Transverse colon (tissue), 4 donors: ENCODE measurements at regions not wholly inside any gene's neighbourhood (a gene's known extent, or its start where the extent isn't known, plus 50 kb on each side); places are given as distances from the start of the nearest gene placed in this dataset.

Source experiments
- DNase-seq: peaks from one replicate; pipeline ENCODE4 v3.0.0-alpha.2; 2019
- H3K27ac ChIP-seq, 4 donors: fragments of 200-600 bp; sonication (generic); 2 replicates each; pipeline ENCODE4 v1.5.1; 2016 to 2018; ENCODE audit warnings: inconsistent platforms in 4 of 4
- H3K27me3 ChIP-seq: fragments of 200-600 bp; sonication (generic); 2 replicates; pipeline ENCODE4 v1.5.1; 2017; ENCODE audit warnings: inconsistent platforms
- H3K36me3 ChIP-seq, 4 donors: fragments of 200-600 bp; sonication (generic); 2 replicates each; pipeline ENCODE4 v1.5.1; 2017 to 2019; ENCODE audit warnings: inconsistent platforms in 4 of 4
- H3K4me1 ChIP-seq, 4 donors: fragments of 200-600 bp; sonication (generic); 2 replicates each; pipeline ENCODE4 v1.5.1; 2017 to 2020; ENCODE audit warnings: inconsistent platforms in 4 of 4
- H3K4me3 ChIP-seq, 4 donors: fragments of 200-600 bp; sonication (generic); 1 replicate in 1 of 4; 2 replicates in 3 of 4; pipeline versions ENCODE4 v1.5.1 to v1.6.1; 2017 to 2019; ENCODE audit warnings: inconsistent platforms in 4 of 4
- H3K9me3 ChIP-seq, 2 donors: fragments of 200-600 bp; sonication (generic); 2 replicates each; pipeline ENCODE4 v1.5.1; 2017 to 2019; ENCODE audit warnings: inconsistent platforms in 2 of 2
- CTCF ChIP-seq, 5 experiments: fragments of 200-600 bp in 3 of 5; fragments of 450-650 bp in 2 of 5; sonication (generic) in 3 of 5; IDR thresholded peaks; 1 replicate in 2 of 5; 2 replicates in 3 of 5; pipeline ENCODE4 v1.5.1; 2016 to 2017; ENCODE audit warnings: antibody characterized with exemption in 5 of 5, inconsistent platforms in 3 of 5, mild to moderate bottlenecking in 2 of 5, moderate library complexity in 1 of 5
- EP300 ChIP-seq: sonication (generic); formaldehyde crosslinking; IDR thresholded peaks from one replicate; pipeline ENCODE4 v1.6.1; 2017; ENCODE audit warnings: antibody characterized with exemption, low read depth
- POLR2A ChIP-seq: fragments of 450-650 bp; IDR thresholded peaks from one replicate; pipeline ENCODE4 v1.6.1; 2016; ENCODE audit warnings: antibody characterized with exemption, mild to moderate bottlenecking, moderate library complexity
- POLR2AphosphoS5 ChIP-seq, 3 donors: sonication (generic); formaldehyde crosslinking; IDR thresholded peaks; one replicate each; pipeline ENCODE4 v1.6.1; 2016; ENCODE audit warnings: antibody characterized with exemption in 3 of 3
- WGBS, 2 donors: methylation state at CpG; one replicate each; pipeline ENCODE4 v1.1.5; 2018; ENCODE audit warnings: low coverage in 1 of 2; 5-methylcytosine and 5-hydroxymethylcytosine counted together
- in situ Hi-C, 4 donors: fragments of 200-750 bp; cut with MboI; loops; one replicate each; pipeline versions ENCODE4 v1.15.0 to v1.15.1; 2017; ENCODE audit warnings: low sequenced_read_pairs in 3 of 4, low pct_ligation_motif_present in 1 of 4, low pct_unique_long_range_greater_than_20kb in 1 of 4
- intact Hi-C: fragments of 100-400 bp; cut with DNase I; formaldehyde crosslinking; loops from one replicate; pipeline ENCODE4 v1.15.1; 2023; ENCODE audit warnings: low total_unique reads

- Histone ChIP-seq H3K9me3 (no peaks in the 10 kb centered on the region), H3K27me3 (peaks cover 8% of the 10 kb centered on the region), H3K4me1 (no peaks in the 10 kb centered on the region), H3K36me3 (no peaks in the 10 kb centered on the region), H3K27ac (no peak overlapping the region), H3K4me3 (no peak overlapping the region)
- intact Hi-C loops (no loop called here), in situ Hi-C loops (no loop called here)
- WGBS, 2 donors = 87% methylated on average over 5 of the region's 5 CpGs; no CpG with 5 or more reads in 1 of the 2 donors
- no peak for TF ChIP-seq POLR2A
- TF ChIP-seq POLR2AphosphoS5 (IDR thresholded peaks at IDR 0.05) = no peak
- TF ChIP-seq CTCF (IDR thresholded peaks at IDR 0.05) = no peak
- TF ChIP-seq EP300 = no peak
- no peak for DNase-seq
These were observed 151.0 kb downstream of the INSIG2 start for GRCh38 chr2:118239284-118239683.

- Histone ChIP-seq H3K27ac (no peak overlapping the region), H3K4me3 (no peak overlapping the region), H3K36me3 (no peaks in the 10 kb centered on the region), H3K9me3 (no peaks in the 10 kb centered on the region), H3K27me3 (peaks cover 19% of the 10 kb centered on the region), H3K4me1 (no peaks in the 10 kb centered on the region)
- intact Hi-C loops = no loop called here
- TF ChIP-seq EP300 = no peak
- TF ChIP-seq POLR2AphosphoS5 (IDR thresholded peaks at IDR 0.05) = no peak
- TF ChIP-seq POLR2A = no peak
- no peak for TF ChIP-seq CTCF (IDR thresholded peaks at IDR 0.05)
- DNase-seq = no peak
- in situ Hi-C loops = no loop called here
These were observed 149.2 kb downstream of the INSIG2 start for GRCh38 chr2:118237451-118237850.

GRCh38 chr2:118232796-118233195 is 144.5 kb downstream of the INSIG2 start:
- no peak overlapping the region for H3K4me3 ChIP-seq
- peaks cover 33% of the 10 kb centered on the region for H3K27me3 ChIP-seq
- no peak for DNase-seq
- in situ Hi-C loops (no loop called here), intact Hi-C loops (no loop called here)
- no peak overlapping the region for H3K27ac ChIP-seq
- H3K9me3 ChIP-seq = no peaks in the 10 kb centered on the region
- no peaks in the 10 kb centered on the region for H3K4me1 ChIP-seq
- TF ChIP-seq POLR2A (no peak), CTCF (IDR thresholded peaks at IDR 0.05) (no peak), POLR2AphosphoS5 (IDR thresholded peaks at IDR 0.05) (no peak), EP300 (no peak)
- no peaks in the 10 kb centered on the region for H3K36me3 ChIP-seq
- WGBS, 2 donors = 49% methylated on average over 9 of the region's 9 CpGs; no CpG with 5 or more reads in 1 of the 2 donors

GRCh38 chr2:118232391-118232790 is 144.1 kb downstream of the INSIG2 start:
- H3K4me3 ChIP-seq = no peak overlapping the region
- H3K36me3 ChIP-seq = no peaks in the 10 kb centered on the region
- H3K9me3 ChIP-seq = no peaks in the 10 kb centered on the region
- no peak for DNase-seq
- in situ Hi-C loops = no loop called here
- H3K27me3 ChIP-seq = peaks cover 34% of the 10 kb centered on the region
- 83 to 88% methylated on average over 1 to 3 of the region's 3 CpGs for WGBS, 2 donors
- intact Hi-C loops = no loop called here
- no peaks in the 10 kb centered on the region for H3K4me1 ChIP-seq
- TF ChIP-seq CTCF (IDR thresholded peaks at IDR 0.05) = no peak
- no peak for TF ChIP-seq POLR2AphosphoS5 (IDR thresholded peaks at IDR 0.05)
- TF ChIP-seq POLR2A = no peak
- no peak for TF ChIP-seq EP300
- no peak overlapping the region for H3K27ac ChIP-seq
